OCI-LY7 (cell line): ENCODE measurements at regions not wholly inside any gene's neighbourhood (a gene's known extent, or its start where the extent isn't known, plus 50 kb on each side); places are given as distances from the start of the nearest gene placed in this dataset.

ENCODE experiments used
- BruUV-seq: library from RNA; stranded (reverse); fragments of 400-500 nt; replicated peaks from 2 replicates; lab custom pipeline; 2021; lab: Mats Ljungman, UMichigan
- CTCF ChIA-PET: fragments of 300-600 bp; sonication (Branson Sonifier 250); formaldehyde crosslinking; loops from one replicate; lab custom pipeline; 2022; ENCODE audit warnings: antibody characterized with exemption; ENCODE audit not compliant: unreplicated experiment; lab: Charles Lee
- POLR2A ChIA-PET: fragments of 300-600 bp; sonication (Branson Sonifier 250); formaldehyde crosslinking; loops from one replicate; lab custom pipeline; 2022; ENCODE audit warnings: antibody characterized with exemption; lab: Charles Lee
- DNase-seq: peaks from one replicate; pipeline ENCODE4 v3.0.0-alpha.2; 2015; ENCODE audit warnings: low spot score
- H2AFZ ChIP-seq: fragments of 200-600 bp; sonication (generic), shearing (Covaris generic); 2 replicates; pipeline ENCODE4 v1.6.1; 2014; ENCODE audit warnings: mild to moderate bottlenecking, antibody characterized with exemption, low read length, moderate library complexity
- H3K27ac ChIP-seq: fragments of 200-600 bp; sonication (generic); 2 replicates; pipeline ENCODE4 v1.5.1; 2014; ENCODE audit warnings: mixed run types, low read depth, mild to moderate bottlenecking, moderate library complexity, low read length, inconsistent platforms; ENCODE audit not compliant: poor library complexity, severe bottlenecking
- H3K36me3 ChIP-seq: fragments of 200-600 bp; sonication (generic); 2 replicates; pipeline ENCODE4 v1.6.1; 2014; ENCODE audit warnings: mild to moderate bottlenecking, antibody characterized with exemption, low read length, moderate library complexity, mixed read lengths; ENCODE audit not compliant: insufficient read depth
- H3K4me1 ChIP-seq: fragments of 200-600 bp; sonication (generic); 2 replicates; pipeline ENCODE4 v1.5.1; 2014; ENCODE audit warnings: mild to moderate bottlenecking, low read length; ENCODE audit not compliant: insufficient read depth, poor library complexity, severe bottlenecking
- H3K4me2 ChIP-seq: fragments of 200-600 bp; sonication (generic); 2 replicates; pipeline ENCODE4 v1.6.1; 2014; ENCODE audit warnings: mild to moderate bottlenecking, low read length
- H3K4me3 ChIP-seq: fragments of 200-600 bp; sonication (generic); 2 replicates; pipeline ENCODE4 v1.5.1; 2014; ENCODE audit warnings: mild to moderate bottlenecking, low read depth, low read length; ENCODE audit not compliant: poor library complexity, severe bottlenecking
- H3K79me2 ChIP-seq: fragments of 200-600 bp; sonication (generic); 2 replicates; pipeline ENCODE4 v1.6.1; 2016; ENCODE audit warnings: low read depth, mild to moderate bottlenecking, low read length, moderate library complexity, mixed read lengths; ENCODE audit not compliant: insufficient read depth
- H3K9me2 ChIP-seq: fragments of 200-600 bp; sonication (generic); 2 replicates; pipeline ENCODE4 v1.6.1; 2016; ENCODE audit warnings: mild to moderate bottlenecking, low read length, mixed read lengths; ENCODE audit not compliant: insufficient read depth
- H3K9me3 ChIP-seq: fragments of 200-600 bp; sonication (generic); 2 replicates; pipeline ENCODE4 v1.6.1; 2014; ENCODE audit warnings: mild to moderate bottlenecking, mixed run types, low read length, mixed read lengths
- H4K20me1 ChIP-seq: fragments of 200-600 bp; sonication (generic); 2 replicates; pipeline ENCODE4 v1.6.1; 2014; ENCODE audit warnings: mild to moderate bottlenecking, antibody characterized with exemption, low read length, moderate library complexity, mixed read lengths; ENCODE audit not compliant: insufficient read depth
- CTCF ChIP-seq: fragments of 200-600 bp; sonication (generic); conservative IDR thresholded peaks from 2 replicates; pipeline ENCODE4 v1.5.1; 2014; ENCODE audit warnings: mild to moderate bottlenecking, antibody characterized with exemption, low read length, moderate library complexity, mixed read lengths
- EZH2phosphoT487 ChIP-seq: fragments of 200-600 bp; sonication (generic); IDR thresholded peaks from 2 replicates; pipeline ENCODE4 v1.6.1; 2018; ENCODE audit warnings: low read depth, borderline replicate concordance, mild to moderate bottlenecking, mixed run types, antibody characterized with exemption, low read length, moderate library complexity, mixed read lengths
- intact Hi-C: fragments of 100-400 bp; cut with micrococcal nuclease; formaldehyde crosslinking; loops from one replicate; pipeline ENCODE4 v1.10.0; 2022; ENCODE audit not compliant: unreplicated experiment

- DNase-seq, result no peak
- no peak overlapping the region for H2AFZ ChIP-seq
- no peak overlapping the region for H3K4me3 ChIP-seq
- no peaks in the 10 kb centered on the region for H3K36me3 ChIP-seq
- no peak overlapping the region for H3K4me2 ChIP-seq
- H3K4me1 ChIP-seq, result no peaks in the 10 kb centered on the region
- no peaks in the 10 kb centered on the region for H4K20me1 ChIP-seq
- no peak for TF ChIP-seq CTCF
- no peak for TF ChIP-seq EZH2phosphoT487
- ChIA-PET CTCF (no interaction called here), POLR2A (interaction anchor here (0.6 kb wide), 1 partner anchor 1376 kb away, joined by 4 read pairs; no protein-coding TSS in a partner anchor)
- intact Hi-C loops, result no loop called here
- H3K27ac ChIP-seq, result no peak overlapping the region
- no TSS peak for BruUV-seq
- 0 out of 2 replicates have a peak, but pooled peaks cover 6% of the 10 kb centered on the region for H3K9me3 ChIP-seq
- H3K79me2 ChIP-seq, result no peaks in the 10 kb centered on the region
- no peaks in the 10 kb centered on the region for H3K9me2 ChIP-seq
Measured at GRCh38 chr17:5711344-5711743, 127.0 kb upstream of the NLRP1 start.

DNA sequence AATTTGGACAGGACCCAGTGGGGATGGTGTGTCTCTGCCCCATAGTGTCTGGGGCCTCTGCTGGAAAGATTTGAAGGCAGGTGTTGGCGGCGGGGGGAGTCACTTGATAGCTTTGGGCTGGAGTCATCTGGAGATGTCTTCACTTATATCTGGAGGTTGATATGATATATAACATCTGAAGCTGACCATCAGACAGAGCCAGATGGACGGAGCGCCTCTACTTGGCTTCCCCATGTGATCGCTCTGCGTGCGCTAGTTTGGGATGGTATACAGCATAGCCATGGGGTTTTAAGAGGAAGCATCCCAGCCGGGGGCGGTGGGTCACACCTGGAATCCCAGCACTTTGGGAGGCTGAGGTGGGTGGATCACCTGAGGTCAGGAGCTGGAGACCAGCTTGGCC, 130.7 kb upstream of the NLRP1 start:
- DNase-seq, result no peak
- no peaks in the 10 kb centered on the region for H3K36me3 ChIP-seq
- H3K79me2 ChIP-seq, result no peaks in the 10 kb centered on the region
- H3K27ac ChIP-seq, result no peak overlapping the region
- intact Hi-C loops, result no loop called here
- CTCF ChIA-PET, result no interaction called here
- TF ChIP-seq EZH2phosphoT487 (no peak), CTCF (no peak)
- no peaks in the 10 kb centered on the region for H4K20me1 ChIP-seq
- no peaks in the 10 kb centered on the region for H3K9me3 ChIP-seq
- BruUV-seq, result no TSS peak
- H3K4me2 ChIP-seq, result no peak overlapping the region
- H3K4me3 ChIP-seq, result no peak overlapping the region
- POLR2A ChIA-PET, result no interaction called here
- H2AFZ ChIP-seq, result no peak overlapping the region
- H3K4me1 ChIP-seq, result no peaks in the 10 kb centered on the region
- H3K9me2 ChIP-seq, result no peaks in the 10 kb centered on the region

- Histone ChIP-seq H3K9me2 (no peaks in the 10 kb centered on the region), H3K27ac (no peak overlapping the region), H3K9me3 (no peaks in the 10 kb centered on the region), H3K4me3 (no peak overlapping the region), H3K79me2 (no peaks in the 10 kb centered on the region), H3K4me1 (no peaks in the 10 kb centered on the region), H2AFZ (no peak overlapping the region), H3K36me3 (no peaks in the 10 kb centered on the region), H3K4me2 (no peak overlapping the region), H4K20me1 (no peaks in the 10 kb centered on the region)
- CTCF ChIA-PET, result no interaction called here
- POLR2A ChIA-PET, result no interaction called here
- no peak for DNase-seq
- no TSS peak for BruUV-seq
- TF ChIP-seq CTCF (no peak), EZH2phosphoT487 (no peak)
- intact Hi-C loops, result no loop called here
Measured at GRCh38 chr17:5715478-5715877, 131.2 kb upstream of the NLRP1 start.
